Stimulated activated CD4-positive, alpha-beta T cell treated with anti-CD3 and anti-CD28 coated beads, Interleukin-2, amount 100 ng/mL, for 48 hours (primary cell): ENCODE measurements at regions not wholly inside any gene's neighbourhood (a gene's known extent, or its start where the extent isn't known, plus 50 kb on each side); places are given as distances from the start of the nearest gene placed in this dataset.
"Not testable (repeated sequence)": the region's sequence is repeated elsewhere in the genome, so short reads cannot be mapped to it uniquely, and the experiment has no call there.

Experiments
- DNase-seq, 2 donors: peaks; one replicate each; pipeline ENCODE4 v3.0.0-alpha.2; 2020

GRCh38 chr10:109729895-109730294 lies 193.4 kb downstream of the XPNPEP1 start:
- DNase-seq = not testable (repeated sequence)

- DNase-seq = no peak
Measured at GRCh38 chr10:109727436-109727835, 195.9 kb downstream of the XPNPEP1 start.

GRCh38 chr10:109726473-109726872 lies 196.8 kb downstream of the XPNPEP1 start:
- DNase-seq = no peak

GRCh38 chr10:109723305-109723704 lies 200.0 kb downstream of the XPNPEP1 start:
- no peak for DNase-seq

- DNase-seq = no peak
Measured at GRCh38 chr10:109721453-109722064, 201.8 kb downstream of the XPNPEP1 start.

GRCh38 chr10:109706026-109706560 lies 217.2 kb downstream of the XPNPEP1 start:
- no peak for DNase-seq

- DNase-seq = no peak
Measured at GRCh38 chr10:109701633-109702215, 221.6 kb downstream of the XPNPEP1 start.

GRCh38 chr10:109698882-109699664 lies 224.2 kb downstream of the XPNPEP1 start:
- no peak for DNase-seq

- DNase-seq = no peak
Measured at GRCh38 chr10:109698086-109698485, 225.2 kb downstream of the XPNPEP1 start.

- DNase-seq = no peak
Measured at GRCh38 chr10:109696981-109697775, 226.1 kb downstream of the XPNPEP1 start.

- no peak for DNase-seq
Measured at GRCh38 chr10:109696462-109696861, 226.8 kb downstream of the XPNPEP1 start.

- no peak for DNase-seq
Measured at GRCh38 chr10:109695988-109696387, 227.3 kb downstream of the XPNPEP1 start.

GRCh38 chr10:109689785-109690184 lies 233.5 kb downstream of the XPNPEP1 start:
- no peak for DNase-seq

GRCh38 chr10:109679478-109679877 lies 243.8 kb downstream of the XPNPEP1 start:
- DNase-seq = no peak

- DNase-seq = no peak
Measured at GRCh38 chr10:109678857-109679256, 244.5 kb downstream of the XPNPEP1 start.

GRCh38 chr10:109676703-109677102 lies 246.6 kb downstream of the XPNPEP1 start:
- no peak for DNase-seq

GRCh38 chr10:109668703-109669102 lies 254.6 kb downstream of the XPNPEP1 start:
- DNase-seq = no peak

- no peak for DNase-seq
Measured at GRCh38 chr10:109668154-109668665, 255.1 kb downstream of the XPNPEP1 start.

- DNase-seq = no peak
Measured at GRCh38 chr10:109665321-109665720, 258.0 kb downstream of the XPNPEP1 start.

- DNase-seq = no peak
Measured at GRCh38 chr10:109664554-109664953, 258.8 kb downstream of the XPNPEP1 start.

- DNase-seq = no peak
Measured at GRCh38 chr10:109663122-109663521, 260.2 kb downstream of the XPNPEP1 start.

- DNase-seq = not testable (repeated sequence)
Measured at GRCh38 chr10:109652612-109653011, 270.7 kb downstream of the XPNPEP1 start.

- no peak for DNase-seq
Measured at GRCh38 chr10:109650228-109650627, 273.1 kb downstream of the XPNPEP1 start.
